GM21367 (cell line): ENCODE measurements at regions not wholly inside any gene's neighbourhood (a gene's known extent, or its start where the extent isn't known, plus 50 kb on each side); places are given as distances from the start of the nearest gene placed in this dataset.
"Not testable (repeated sequence)": the region's sequence is repeated elsewhere in the genome, so short reads cannot be mapped to it uniquely, and the experiment has no call there.

Source experiments
- ATAC-seq: cut with Tn5 transposase; IDR thresholded peaks from one replicate; pipeline ENCODE4 v1.9.1; 2021; ENCODE audit not compliant: unreplicated experiment

GRCh38 chr14:52202151-52202550, 65.3 kb upstream of the PTGDR start:
- no peak for ATAC-seq

GRCh38 chr14:52190337-52190931, 77.1 kb upstream of the PTGDR start:
- no peak for ATAC-seq

- no peak for ATAC-seq
Observed at GRCh38 chr14:52189325-52189724, 78.2 kb upstream of the PTGDR start.

GRCh38 chr14:52188381-52188780, 79.1 kb upstream of the PTGDR start:
- ATAC-seq, result no peak

GRCh38 chr14:52185178-52185577, 82.3 kb upstream of the PTGDR start:
- no peak for ATAC-seq

- no peak for ATAC-seq
Observed at GRCh38 chr14:52182853-52183252, 84.6 kb upstream of the PTGDR start.

- ATAC-seq, result no peak
Observed at GRCh38 chr14:52179141-52179790, 88.2 kb upstream of the PTGDR start.

GRCh38 chr14:52175982-52176502, 91.5 kb upstream of the PTGDR start:
- peak; percentile 86 for ATAC-seq

GRCh38 chr14:52171932-52172331, 95.6 kb upstream of the PTGDR start:
- not testable (repeated sequence) for ATAC-seq

GRCh38 chr14:52166822-52167221, 98.0 kb upstream of the NID2 start:
- ATAC-seq, result no peak

GRCh38 chr14:52155651-52156213, 86.9 kb upstream of the NID2 start:
- no peak for ATAC-seq

GRCh38 chr14:52154992-52155650, 86.3 kb upstream of the NID2 start:
- no peak for ATAC-seq

- no peak for ATAC-seq
Observed at GRCh38 chr14:52153939-52154338, 85.1 kb upstream of the NID2 start.

- no peak for ATAC-seq
Observed at GRCh38 chr14:52150162-52150561, 81.3 kb upstream of the NID2 start.

GRCh38 chr14:52148371-52148770, 79.5 kb upstream of the NID2 start:
- no peak for ATAC-seq

GRCh38 chr14:52146504-52146903, 77.6 kb upstream of the NID2 start:
- ATAC-seq, result no peak

GRCh38 chr14:52144099-52144498, 75.2 kb upstream of the NID2 start:
- ATAC-seq, result not testable (repeated sequence)

- no peak for ATAC-seq
Observed at GRCh38 chr14:52142504-52142903, 73.6 kb upstream of the NID2 start.

GRCh38 chr14:52131640-52132320, 62.9 kb upstream of the NID2 start:
- no peak for ATAC-seq

- no peak for ATAC-seq
Observed at GRCh38 chr14:52129721-52130120, 60.9 kb upstream of the NID2 start.

GRCh38 chr14:52125885-52126284, 57.0 kb upstream of the NID2 start:
- no peak for ATAC-seq
